IMR-90 (cell line): ENCODE measurements at regions not wholly inside any gene's neighbourhood (a gene's known extent, or its start where the extent isn't known, plus 50 kb on each side); places are given as distances from the start of the nearest gene placed in this dataset.

Experiments used
- ATAC-seq: fragments of 200-7000 bp; cut with Tn5 transposase; 2 replicates; pipeline ENCODE4 v1.9.1; 2020; ENCODE audit warnings: low read depth, mild to moderate bottlenecking, moderate library complexity
- BruUV-seq: library from RNA; stranded (reverse); fragments of 400-500 nt; replicated peaks from 2 replicates; lab custom pipeline; 2021; lab: Mats Ljungman, UMichigan
- CTCF ChIA-PET: fragments of 300-600 bp; formaldehyde crosslinking; extraction: SDS; loops from one replicate; lab custom pipeline; 2021; ENCODE audit warnings: antibody characterized with exemption; lab: Yijun Ruan, JAX
- POLR2A ChIA-PET: fragments of 300-600 bp; sonication (Branson Sonifier 250); formaldehyde crosslinking; loops from one replicate; lab custom pipeline; 2022; ENCODE audit warnings: antibody characterized with exemption; ENCODE audit not compliant: unreplicated experiment; lab: Charles Lee
- DNase-seq: peaks from one replicate; pipeline ENCODE4 v3.0.0; 2013
- H2AFZ ChIP-seq: replicated peaks from 2 replicates; pipeline ENCODE3; 2013; ENCODE audit warnings: low read length, mild to moderate bottlenecking; ENCODE audit not compliant: poor library complexity
- H2AK5ac ChIP-seq: 2 replicates; pipeline ENCODE4 v1.6.1; 2013; ENCODE audit warnings: low read depth, low read length, inconsistent platforms
- H2AK9ac ChIP-seq: replicated peaks from 2 replicates; pipeline ENCODE3; 2013; ENCODE audit warnings: mild to moderate bottlenecking, low read depth, low read length, moderate library complexity; ENCODE audit not compliant: poor library complexity
- H2BK120ac ChIP-seq: 2 replicates; pipeline ENCODE4 v1.6.1; 2013; ENCODE audit warnings: low read depth, low read length, inconsistent platforms
- H2BK15ac ChIP-seq: 3 replicates; pipeline ENCODE4 v1.6.1; 2013; ENCODE audit warnings: low read depth, low read length, inconsistent platforms
- H2BK20ac ChIP-seq: 2 replicates; pipeline ENCODE4 v1.6.1; 2013; ENCODE audit warnings: low read depth, mild to moderate bottlenecking, inconsistent platforms, low read length, moderate library complexity
- H2BK5ac ChIP-seq: 2 replicates; pipeline ENCODE4 v1.6.1; 2013; ENCODE audit warnings: mild to moderate bottlenecking, low read depth, low read length, inconsistent platforms; ENCODE audit not compliant: poor library complexity, severe bottlenecking
- H3K14ac ChIP-seq: replicated peaks from 2 replicates; pipeline ENCODE4 v1.6.1; 2013; ENCODE audit warnings: low read depth, low read length, inconsistent platforms
- H3K18ac ChIP-seq: 2 replicates; pipeline ENCODE4 v1.6.1; 2013; ENCODE audit warnings: low read depth, low read length, control low read depth
- H3K23ac ChIP-seq: 2 replicates; pipeline ENCODE4 v1.6.1; 2013; ENCODE audit warnings: low read depth, low read length, inconsistent platforms
- H3K27ac ChIP-seq: 2 replicates; pipeline ENCODE4 v1.5.1; 2013; ENCODE audit warnings: mild to moderate bottlenecking, control low read depth, low read length; ENCODE audit not compliant: insufficient read depth
- H3K27me3 ChIP-seq: 2 replicates; pipeline ENCODE4 v1.6.1; 2013; ENCODE audit warnings: low read length; ENCODE audit not compliant: control insufficient read depth, insufficient read depth
- H3K36me3 ChIP-seq: 2 replicates; pipeline ENCODE4 v1.6.1; 2013; ENCODE audit warnings: low read length, mixed read lengths; ENCODE audit not compliant: control insufficient read depth, insufficient read depth
- H3K4ac ChIP-seq: 2 replicates; pipeline ENCODE4 v1.6.1; 2013; ENCODE audit warnings: low read depth, low read length, inconsistent platforms
- H3K4me1 ChIP-seq: 2 replicates; pipeline ENCODE4 v1.6.1; 2013; ENCODE audit warnings: low read length, mixed read lengths; ENCODE audit not compliant: control insufficient read depth, insufficient read depth
- H3K4me2 ChIP-seq: 2 replicates; pipeline ENCODE4 v1.6.1; 2013; ENCODE audit warnings: low read depth, mild to moderate bottlenecking, control low read depth, low read length, moderate library complexity
- H3K4me3 ChIP-seq: 2 replicates; pipeline ENCODE4 v1.5.1; 2013; ENCODE audit warnings: low read depth, mild to moderate bottlenecking, control low read depth, low read length, moderate library complexity; ENCODE audit not compliant: insufficient read depth
- H3K56ac ChIP-seq: 2 replicates; pipeline ENCODE4 v1.6.1; 2013; ENCODE audit warnings: low read length, inconsistent platforms; ENCODE audit not compliant: insufficient read depth; ENCODE audit errors: extremely low read depth
- H3K79me1 ChIP-seq, 2 experiments: 2 replicates each; pipeline ENCODE4 v1.6.1; 2013; ENCODE audit warnings: low read length in 2 of 2, inconsistent platforms in 1 of 2, low read depth in 1 of 2
- H3K9ac ChIP-seq: 2 replicates; pipeline ENCODE4 v1.6.1; 2013; ENCODE audit warnings: low read depth, low read length, control low read depth
- H3K9me1 ChIP-seq: 2 replicates; pipeline ENCODE4 v1.6.1; 2013; ENCODE audit warnings: low read length, inconsistent platforms; ENCODE audit not compliant: insufficient read depth
- H3K9me3 ChIP-seq: 2 replicates; pipeline ENCODE4 v1.6.1; 2013; ENCODE audit warnings: low read length; ENCODE audit not compliant: control insufficient read depth, insufficient read depth
- H4K20me1 ChIP-seq: 2 replicates; pipeline ENCODE4 v1.6.1; 2013; ENCODE audit warnings: low read length, inconsistent platforms; ENCODE audit not compliant: insufficient read depth
- H4K5ac ChIP-seq: 2 replicates; pipeline ENCODE4 v1.6.1; 2013; ENCODE audit warnings: mild to moderate bottlenecking, low read depth, low read length, control low read depth
- H4K8ac ChIP-seq, 2 experiments: 2 replicates each; pipeline ENCODE4 v1.6.1; 2013; ENCODE audit warnings: low read depth in 2 of 2, low read length in 2 of 2, control low read depth in 1 of 2, inconsistent platforms in 1 of 2
- H4K91ac ChIP-seq: 2 replicates; pipeline ENCODE4 v1.6.1; 2013; ENCODE audit warnings: low read depth, low read length, inconsistent platforms; ENCODE audit not compliant: insufficient read depth
- CEBPB ChIP-seq: IDR thresholded peaks from 2 replicates; pipeline ENCODE4 v1.6.1; 2012; ENCODE audit warnings: low read depth, low read length, improper control_type of control experiment
- MXI1 ChIP-seq: IDR thresholded peaks from 2 replicates; pipeline ENCODE4 v1.6.1; 2012; ENCODE audit warnings: low read depth, mild to moderate bottlenecking, low read length, moderate library complexity, borderline replicate concordance
- USF2 ChIP-seq: fragments of 150-350 bp; IDR thresholded peaks from 2 replicates; pipeline ENCODE4 v1.6.1; 2017; ENCODE audit warnings: mild to moderate bottlenecking, antibody characterized with exemption, low read length, low read depth
- WGBS, 2 experiments: methylation state at CpG; one replicate each; pipeline versions ENCODE4 v1.1.5 to v1.1.7; 2013; ENCODE audit warnings: missing lambda C conversion rate in 2 of 2; ENCODE audit not compliant: insufficient read length in 1 of 2; ENCODE audit errors: extremely low coverage in 2 of 2; 5-methylcytosine and 5-hydroxymethylcytosine counted together
- dilution Hi-C: fragments of 300-500 bp; cut with HindIII; formaldehyde crosslinking; loops from one replicate; pipeline ENCODE4 v1.14.3; 2018; ENCODE audit warnings: low sequenced_read_pairs; ENCODE audit not compliant: unreplicated experiment
- in situ Hi-C: fragments of 300-500 bp; cut with MboI; formaldehyde crosslinking; loops from 3 replicates; pipeline ENCODE4 v1.14.3; 2019; ENCODE audit warnings: low sequenced_read_pairs, inconsistent platforms, mixed read lengths
- intact Hi-C: fragments of 100-400 bp; cut with micrococcal nuclease; formaldehyde crosslinking; loops from 2 replicates; pipeline ENCODE4 v1.10.0; 2022

DNA sequence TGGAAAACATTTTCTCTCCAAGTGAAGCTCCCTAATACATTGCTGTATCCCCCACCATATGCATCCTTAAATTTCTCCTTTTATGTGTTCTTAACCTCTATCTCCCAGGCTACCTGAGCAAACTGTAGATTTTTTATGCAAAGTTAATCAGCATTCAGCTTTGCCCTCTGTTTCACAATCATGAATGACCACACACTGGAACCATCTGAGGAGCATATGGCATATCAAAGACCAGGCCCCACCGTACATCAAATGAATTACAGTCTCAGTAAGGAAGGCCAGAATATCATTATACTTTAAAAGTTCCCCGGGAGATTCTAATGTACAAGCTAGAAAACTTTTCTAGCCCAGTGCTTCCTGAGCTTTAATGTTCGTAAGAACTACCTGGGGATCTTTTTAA lies 115.5 kb upstream of the NECTIN3 start:
- CTCF ChIA-PET: no interaction called here
- dilution Hi-C loops (no loop called here), intact Hi-C loops (no loop called here), in situ Hi-C loops (no loop called here)
- no peak overlapping the region for H2AK9ac ChIP-seq
- POLR2A ChIA-PET: no interaction called here
- no peaks in the 10 kb centered on the region for H3K79me1 ChIP-seq
- no peaks in the 10 kb centered on the region for H3K27me3 ChIP-seq
- H3K23ac ChIP-seq: no peak overlapping the region
- H2AK5ac ChIP-seq: no peak overlapping the region
- H3K18ac ChIP-seq: no peak overlapping the region
- no peak overlapping the region for H3K56ac ChIP-seq
- DNase-seq: no peak
- no TSS peak for BruUV-seq
- no peak overlapping the region for H2BK20ac ChIP-seq
- H3K36me3 ChIP-seq: no peaks in the 10 kb centered on the region
- H3K4me3 ChIP-seq: no peak overlapping the region
- no peaks in the 10 kb centered on the region for H3K9me1 ChIP-seq
- ATAC-seq: no peak
- peaks cover 3% of the 10 kb centered on the region; the same call in 1 of the 2 replicates for H3K4me1 ChIP-seq
- no peak overlapping the region for H3K27ac ChIP-seq
- H4K5ac ChIP-seq: no peak overlapping the region
- peaks cover 2% of the 10 kb centered on the region; the same call in 1 of the 2 replicates for H3K9me3 ChIP-seq
- no peak overlapping the region for H2BK120ac ChIP-seq
- H2BK5ac ChIP-seq: no peak overlapping the region
- peak; percentile 21; the same call in 1 of the 2 replicates for TF ChIP-seq CEBPB
- no peak for TF ChIP-seq MXI1
- no peak for TF ChIP-seq USF2
- H2AFZ ChIP-seq: no peak overlapping the region
- H2BK15ac ChIP-seq: no peak overlapping the region
- H4K91ac ChIP-seq: no peak overlapping the region
- no CpG with 5 or more reads among the region's 3 CpGs for WGBS, 2 experiments
- H3K14ac ChIP-seq: no peak overlapping the region
- H3K4me2 ChIP-seq: no peak overlapping the region
- no peak overlapping the region for H3K4ac ChIP-seq
- no peak overlapping the region for H3K9ac ChIP-seq
- no peaks in the 10 kb centered on the region for H4K20me1 ChIP-seq
- no peak overlapping the region for H4K8ac ChIP-seq
